WTC11 (cell line): ENCODE measurements at regions not wholly inside any gene's neighbourhood (a gene's known extent, or its start where the extent isn't known, plus 50 kb on each side); places are given as distances from the start of the nearest gene placed in this dataset.

ENCODE experiments used
- ATAC-seq: fragments of 200-7000 bp; cut with Tn5 transposase; 2 replicates; pipeline ENCODE4 v1.10.0; 2021; ENCODE audit warnings: mild to moderate bottlenecking, moderate library complexity
- CTCF ChIA-PET: fragments of 300-600 bp; sonication (Branson Sonifier 250); formaldehyde crosslinking; loops from one replicate; lab custom pipeline; 2021; ENCODE audit warnings: antibody characterized with exemption; lab: Charles Lee
- POLR2A ChIA-PET: fragments of 350-600 bp; sonication (Branson Sonifier 250); formaldehyde crosslinking; loops from one replicate; lab custom pipeline; 2021; ENCODE audit warnings: antibody characterized with exemption; lab: Charles Lee
- DNase-seq: peaks from one replicate; pipeline ENCODE4 v3.0.0; 2021; ENCODE audit warnings: low spot score
- H3K27ac Mint-ChIP-seq: 2 replicates; pipeline ENCODE4 v1.8.0; 2021; ENCODE audit warnings: mixed read lengths
- H3K27me3 Mint-ChIP-seq: 2 replicates; pipeline ENCODE4 v1.8.0; 2021; ENCODE audit warnings: low read depth, mild to moderate bottlenecking, moderate library complexity, mixed read lengths
- H3K36me3 Mint-ChIP-seq: 2 replicates; pipeline ENCODE4 v1.8.0; 2021; ENCODE audit warnings: mixed read lengths
- H3K4me1 Mint-ChIP-seq: 2 replicates; pipeline ENCODE4 v1.8.0; 2022; ENCODE audit warnings: mixed read lengths
- H3K4me3 Mint-ChIP-seq: 2 replicates; pipeline ENCODE4 v1.8.0; 2021; ENCODE audit warnings: mild to moderate bottlenecking, moderate library complexity, mixed read lengths
- H3K9me3 Mint-ChIP-seq: 2 replicates; pipeline ENCODE4 v1.8.0; 2021; ENCODE audit warnings: mixed read lengths
- AR ChIP-seq: fragments of 250-450 bp; sonication (Bioruptor Pico); IDR thresholded peaks from 2 replicates; pipeline ENCODE4 v1.9.0; 2021; ENCODE audit warnings: mild to moderate bottlenecking
- ARID4B ChIP-seq: sonication (generic); formaldehyde crosslinking; IDR thresholded peaks from 2 replicates; pipeline ENCODE4 v1.8.0; 2023; ENCODE audit warnings: missing genetic modification reagents, mild to moderate bottlenecking, borderline replicate concordance
- ATF6 ChIP-seq: sonication (generic); formaldehyde crosslinking; IDR thresholded peaks from 2 replicates; pipeline ENCODE4 v1.8.1; 2023; ENCODE audit warnings: mild to moderate bottlenecking, missing genetic modification reagents
- ETV6 ChIP-seq: sonication (generic); formaldehyde crosslinking; IDR thresholded peaks from 2 replicates; pipeline ENCODE4 v1.8.1; 2022; ENCODE audit warnings: mild to moderate bottlenecking, missing genetic modification reagents
- FOXJ3 ChIP-seq: sonication (generic); formaldehyde crosslinking; IDR thresholded peaks from 2 replicates; pipeline ENCODE4 v1.9.0; 2021; ENCODE audit warnings: missing genetic modification reagents, mild to moderate bottlenecking, borderline replicate concordance
- FOXP4 ChIP-seq: sonication (generic); formaldehyde crosslinking; IDR thresholded peaks from 2 replicates; pipeline ENCODE4 v1.8.0; 2022; ENCODE audit warnings: mild to moderate bottlenecking, missing genetic modification reagents
- IRF1 ChIP-seq: sonication (generic); formaldehyde crosslinking; IDR thresholded peaks from 2 replicates; pipeline ENCODE4 v1.8.0; 2023; ENCODE audit warnings: missing genetic modification reagents
- MYBL2 ChIP-seq: sonication (generic); formaldehyde crosslinking; IDR thresholded peaks from 2 replicates; pipeline ENCODE4 v1.8.1; 2023; ENCODE audit warnings: mild to moderate bottlenecking, moderate library complexity, missing genetic modification reagents
- NR2C2 ChIP-seq: sonication (generic); formaldehyde crosslinking; IDR thresholded peaks from 2 replicates; pipeline ENCODE4 v1.8.0; 2022; ENCODE audit warnings: mild to moderate bottlenecking, missing genetic modification reagents
- PRRX2 ChIP-seq: fragments of 250-450 bp; sonication (Bioruptor Pico); IDR thresholded peaks from 2 replicates; pipeline ENCODE4 v1.8.0; 2021; ENCODE audit warnings: mild to moderate bottlenecking
- SMAD3 ChIP-seq: sonication (generic); formaldehyde crosslinking; IDR thresholded peaks from 2 replicates; pipeline ENCODE4 v1.8.0; 2022; ENCODE audit warnings: missing genetic modification reagents, mild to moderate bottlenecking, borderline replicate concordance
- TP53 ChIP-seq: sonication (generic); formaldehyde crosslinking; IDR thresholded peaks from 2 replicates; pipeline ENCODE4 v1.8.1; 2023; ENCODE audit warnings: mild to moderate bottlenecking, missing genetic modification reagents
- ZNF138 ChIP-seq: sonication (generic); formaldehyde crosslinking; conservative IDR thresholded peaks from 2 replicates; pipeline ENCODE4 v1.8.1; 2022; ENCODE audit warnings: mild to moderate bottlenecking, moderate library complexity, missing genetic modification reagents
- ZNF232 ChIP-seq: sonication (generic); formaldehyde crosslinking; IDR thresholded peaks from 2 replicates; pipeline ENCODE4 v1.8.0; 2022; ENCODE audit warnings: mild to moderate bottlenecking, missing genetic modification reagents
- ZNF317 ChIP-seq: sonication (generic); formaldehyde crosslinking; IDR thresholded peaks from 2 replicates; pipeline ENCODE4 v1.8.1; 2023; ENCODE audit warnings: low read depth, mild to moderate bottlenecking, moderate library complexity, missing genetic modification reagents, borderline replicate concordance
- ZNF423 ChIP-seq: fragments of 250-450 bp; sonication (Bioruptor Pico); IDR thresholded peaks from 2 replicates; pipeline ENCODE4 v2.1.2; 2022; ENCODE audit warnings: mild to moderate bottlenecking, moderate library complexity

GRCh38 chr9:108382310-108382709 is 473.5 kb downstream of the ACTL7B start:
- no peak overlapping the region for H3K4me3 Mint-ChIP-seq
- ATAC-seq = no peak
- H3K27ac Mint-ChIP-seq = no peak overlapping the region
- POLR2A ChIA-PET = no interaction called here
- H3K36me3 Mint-ChIP-seq = no peaks in the 10 kb centered on the region
- peaks cover 7% of the 10 kb centered on the region for H3K4me1 Mint-ChIP-seq
- no peaks in the 10 kb centered on the region for H3K27me3 Mint-ChIP-seq
- TF ChIP-seq MYBL2 (CRISPR knock-in tag) = no peak
- TF ChIP-seq ATF6 (CRISPR knock-in tag) = no peak
- TF ChIP-seq FOXP4 = no peak
- TF ChIP-seq IRF1 (CRISPR knock-in tag) = no peak
- TF ChIP-seq TP53 = no peak
- TF ChIP-seq SMAD3 (CRISPR knock-in tag) = no peak
- TF ChIP-seq NR2C2 (CRISPR knock-in tag) = no peak
- TF ChIP-seq ZNF317 (CRISPR knock-in tag) = no peak
- TF ChIP-seq ZNF423 = no peak
- no peak for TF ChIP-seq FOXJ3 (CRISPR knock-in tag)
- no peak for TF ChIP-seq ZNF232 (CRISPR knock-in tag)
- TF ChIP-seq AR (CRISPR knock-in tag) = no peak
- TF ChIP-seq PRRX2 (CRISPR knock-in tag) = no peak
- TF ChIP-seq ARID4B (CRISPR knock-in tag) = no peak
- TF ChIP-seq ZNF138 (CRISPR knock-in tag) = no peak
- TF ChIP-seq ETV6 (CRISPR knock-in tag) = no peak
- H3K9me3 Mint-ChIP-seq = peaks cover 3% of the 10 kb centered on the region
- no peak for DNase-seq
- CTCF ChIA-PET = no interaction called here
